CD4-positive, alpha-beta T cell treated with Interleukin-4 for 1 hour (primary cell): ENCODE measurements at regions not wholly inside any gene's neighbourhood (a gene's known extent, or its start where the extent isn't known, plus 50 kb on each side); places are given as distances from the start of the nearest gene placed in this dataset.
"Not testable (repeated sequence)": the region's sequence is repeated elsewhere in the genome, so short reads cannot be mapped to it uniquely, and the experiment has no call there.

Experiments used
- DNase-seq, 2 donors: peaks; one replicate each; pipeline ENCODE4 v3.0.0-alpha.2; 2020 to 2022

DNA sequence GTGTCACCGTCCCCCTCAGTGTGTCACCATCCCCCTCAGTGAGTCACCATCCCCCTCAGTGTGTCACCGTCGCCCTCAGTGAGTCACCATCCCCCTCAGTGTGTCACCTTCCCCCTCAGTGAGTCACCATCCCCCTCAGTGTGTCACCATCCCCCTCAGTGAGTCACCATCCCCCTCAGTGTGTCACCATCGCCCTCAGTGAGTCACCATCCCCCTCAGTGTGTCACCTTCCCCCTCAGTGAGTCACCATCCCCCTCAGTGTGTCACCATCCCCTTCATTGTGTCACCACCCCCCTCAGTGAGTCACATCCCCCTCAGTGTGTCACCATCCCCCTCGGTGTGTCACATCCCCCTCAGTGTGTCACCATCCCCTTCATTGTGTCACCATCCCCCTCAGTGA is 486.1 kb upstream of the SALL3 start:
- DNase-seq = not testable (repeated sequence)

DNA sequence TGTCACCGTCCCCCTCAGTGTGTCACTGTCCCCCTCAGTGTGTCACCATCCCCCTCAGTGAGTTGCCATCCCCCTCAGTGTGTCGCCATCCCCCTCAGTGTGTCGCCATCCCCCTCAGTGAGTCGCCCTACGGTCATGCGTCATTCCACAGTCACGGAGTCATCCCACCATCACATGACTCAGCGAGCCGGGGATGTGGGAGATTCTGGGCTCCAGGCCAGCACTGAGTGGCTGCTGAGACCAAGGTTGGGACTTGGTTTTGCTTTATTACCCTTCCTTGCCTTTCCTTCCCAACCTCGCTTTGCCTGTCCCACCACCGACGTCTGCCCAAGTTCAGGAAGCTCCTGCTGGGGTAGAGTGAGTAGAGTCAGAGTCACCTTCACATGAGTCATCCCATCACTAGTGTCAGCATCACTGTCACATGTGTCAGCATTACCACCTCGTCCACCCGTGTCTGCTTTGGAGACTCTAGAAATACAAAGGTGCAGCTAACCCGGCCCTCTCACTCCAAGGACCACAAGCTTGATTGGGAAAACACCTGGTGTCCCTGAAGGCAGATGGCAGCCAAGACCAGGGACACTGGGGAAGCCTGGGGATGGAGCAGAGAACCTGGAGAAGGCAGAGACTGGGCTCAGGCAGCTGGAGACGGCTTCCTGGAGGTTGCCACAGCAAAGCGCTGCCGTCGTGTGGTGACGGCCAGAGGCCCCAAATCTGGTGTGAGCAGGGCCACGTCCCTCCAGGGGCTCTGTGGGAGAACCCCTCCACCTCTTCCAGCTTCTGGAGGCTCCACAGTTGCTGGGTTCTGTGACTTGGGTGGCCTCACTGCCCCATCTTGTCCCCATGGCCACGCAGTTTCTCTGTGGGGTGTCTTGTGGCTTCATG is 485.2 kb upstream of the SALL3 start:
- DNase-seq = no peak

DNA sequence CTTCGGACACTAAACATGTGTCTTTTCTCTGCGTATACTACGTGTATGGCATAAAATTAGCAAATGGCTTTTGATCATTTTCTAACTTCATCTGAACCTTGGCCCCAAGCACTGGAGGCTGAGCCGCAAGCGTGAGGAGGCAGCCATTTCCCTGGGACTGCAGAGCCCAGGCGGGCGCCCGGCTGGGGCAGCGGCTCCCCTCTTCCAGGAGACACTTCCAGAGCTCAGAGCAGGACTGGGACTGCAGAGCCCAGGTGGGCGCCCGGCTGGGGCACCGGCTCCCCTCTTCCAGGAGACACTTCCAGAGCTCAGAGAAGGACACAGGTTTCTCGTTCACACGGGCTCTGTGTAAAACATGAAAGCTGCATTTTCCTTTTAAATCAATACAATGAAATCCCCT is 484.1 kb upstream of the SALL3 start:
- DNase-seq = no peak

DNA sequence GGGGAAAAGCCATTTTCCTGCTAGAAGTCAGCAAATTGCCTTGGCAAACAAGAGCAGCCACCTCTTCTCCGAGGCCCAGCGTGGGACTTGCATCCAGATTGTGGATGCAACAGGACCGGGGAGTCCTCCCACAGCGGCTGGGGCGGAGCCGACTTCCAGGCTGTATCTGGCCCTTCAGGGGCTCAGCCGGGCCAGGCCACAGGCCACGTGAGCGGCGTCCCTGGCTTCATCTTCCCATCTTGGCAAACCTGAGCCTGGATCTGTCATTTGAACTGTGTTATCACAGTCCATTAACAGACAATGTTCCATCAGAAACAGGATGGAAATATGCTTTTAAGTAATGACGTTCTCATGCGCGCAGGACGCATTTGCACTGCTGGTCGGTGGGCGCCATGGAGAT is 483.5 kb upstream of the SALL3 start:
- DNase-seq = no peak

DNA sequence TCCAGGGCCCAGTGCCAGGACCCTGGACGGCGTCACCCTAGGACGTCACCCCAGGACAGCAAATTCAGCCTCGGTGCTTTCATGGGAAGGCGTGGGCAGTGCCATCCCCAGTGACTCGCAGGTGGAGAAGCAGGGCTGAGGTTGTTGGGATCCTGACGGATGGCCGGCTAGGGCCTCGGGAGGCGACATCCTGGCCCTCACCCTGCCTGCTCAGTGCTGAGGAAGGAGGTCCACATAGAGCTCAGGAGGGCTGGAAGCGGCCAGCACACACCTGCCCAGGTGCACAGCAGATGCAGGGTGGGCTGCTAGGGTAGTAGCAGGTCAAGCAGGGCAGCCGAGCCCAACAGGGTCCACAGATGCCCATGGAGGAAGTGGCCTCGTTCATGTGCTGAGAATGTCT is 482.0 kb upstream of the SALL3 start:
- DNase-seq = no peak

DNA sequence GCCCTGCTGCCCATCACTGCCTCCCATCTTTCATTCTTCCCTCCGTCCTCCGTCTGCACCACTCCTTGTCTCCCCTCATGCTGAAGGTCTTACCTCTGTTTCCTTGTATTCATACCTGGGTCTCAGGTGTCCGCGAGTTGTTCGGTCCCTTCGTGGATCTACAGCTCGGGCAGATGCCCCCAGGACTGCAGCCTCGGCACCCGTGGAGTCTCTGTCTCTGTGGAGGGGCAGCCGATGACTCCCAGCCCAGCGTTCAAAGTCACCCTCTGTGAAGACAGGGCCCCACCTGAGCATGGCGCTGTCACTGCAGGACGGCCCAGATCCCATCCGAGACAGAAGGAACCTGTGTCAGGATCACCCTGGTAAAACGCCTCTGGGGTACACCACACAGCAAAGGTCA is 480.0 kb upstream of the SALL3 start:
- no peak for DNase-seq

DNA sequence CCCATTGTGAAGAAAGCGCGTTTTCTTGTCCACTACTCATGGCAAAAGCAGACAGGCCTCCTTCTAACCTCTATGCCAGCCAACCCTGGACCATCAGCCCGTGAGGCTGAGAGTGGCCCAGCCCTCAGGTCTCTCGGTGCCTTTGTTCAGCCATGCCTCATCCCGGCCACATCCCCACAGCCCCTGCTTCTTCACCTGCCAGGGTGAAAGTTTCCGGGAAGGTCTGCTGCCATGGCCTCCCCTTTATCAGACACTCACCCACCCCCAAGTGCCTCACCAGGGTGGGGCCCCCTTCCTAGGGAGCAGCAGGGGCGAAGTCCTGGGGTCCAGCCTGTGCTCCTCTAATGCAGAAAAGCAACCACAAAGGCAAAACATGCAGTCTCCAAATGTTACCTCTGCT is 478.4 kb upstream of the SALL3 start:
- no peak for DNase-seq

DNA sequence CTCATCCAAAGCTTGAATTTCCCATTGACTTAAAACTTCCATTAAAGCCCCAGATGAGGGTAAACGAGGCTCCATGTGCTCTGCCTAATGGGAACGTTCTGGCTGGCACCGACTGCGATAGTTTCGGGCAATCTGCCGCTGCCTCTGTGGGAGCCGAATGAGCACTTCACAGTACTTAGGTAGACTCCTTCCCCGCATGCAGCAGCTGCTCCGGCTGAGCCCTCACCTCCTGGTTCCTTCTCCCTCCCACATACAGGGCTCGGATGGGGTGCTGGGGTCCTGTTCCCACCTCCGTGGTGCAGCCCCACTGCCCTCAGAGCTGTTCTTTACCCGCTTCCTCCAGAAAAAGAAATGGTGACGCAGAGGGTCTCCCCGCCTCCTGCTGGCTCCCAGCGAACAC is 476.5 kb upstream of the SALL3 start:
- no peak for DNase-seq

DNA sequence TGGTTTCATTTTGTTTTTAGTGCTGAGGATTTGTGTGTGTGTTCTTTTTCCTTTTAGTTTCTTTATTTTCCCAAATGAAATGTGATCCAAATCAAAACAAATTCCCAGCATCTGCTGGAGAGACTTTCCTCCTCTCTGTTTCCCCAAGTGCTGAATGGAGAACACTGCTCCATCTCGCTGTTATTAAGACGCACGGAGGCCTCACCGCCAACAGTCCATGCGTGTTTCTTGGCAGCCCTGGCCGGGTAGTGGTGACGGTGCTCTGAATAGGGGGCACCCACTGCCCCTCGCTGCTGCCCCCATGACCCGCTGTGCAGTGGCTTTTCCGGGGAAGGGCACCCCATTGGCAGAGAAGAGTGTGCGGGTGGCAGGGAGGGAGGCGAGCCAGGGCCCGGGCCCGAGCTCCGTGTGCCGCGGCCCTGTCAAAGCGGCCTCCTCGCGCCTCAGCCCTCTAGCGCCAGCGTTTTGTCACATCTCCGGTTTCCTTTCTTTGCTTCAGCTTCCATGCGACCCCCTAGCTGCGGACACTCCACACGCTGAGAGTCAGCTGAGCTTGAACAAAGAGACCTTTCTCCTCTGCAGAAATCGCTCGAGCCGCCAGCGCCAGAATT is 473.7 kb upstream of the SALL3 start:
- DNase-seq = no peak

DNA sequence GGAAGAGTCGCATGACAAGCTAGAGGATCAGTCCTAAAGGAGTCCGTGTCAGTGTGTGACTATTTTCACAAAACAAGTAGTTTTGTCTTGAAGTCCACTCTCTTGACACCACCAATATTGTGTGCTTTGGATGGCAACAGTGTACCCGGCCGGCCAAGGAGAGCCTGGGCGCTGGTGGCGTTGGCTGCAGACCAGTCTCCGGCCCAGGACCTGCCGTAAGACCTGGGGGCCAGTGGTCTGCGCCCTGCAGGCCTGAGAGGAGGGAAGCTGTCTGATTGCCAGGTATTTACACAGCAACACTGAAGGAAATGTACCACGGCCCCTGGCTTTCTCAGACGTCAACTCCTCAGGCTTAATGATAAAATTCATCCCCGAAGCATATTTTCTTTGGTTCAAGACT is 472.4 kb upstream of the SALL3 start:
- DNase-seq = no peak

DNA sequence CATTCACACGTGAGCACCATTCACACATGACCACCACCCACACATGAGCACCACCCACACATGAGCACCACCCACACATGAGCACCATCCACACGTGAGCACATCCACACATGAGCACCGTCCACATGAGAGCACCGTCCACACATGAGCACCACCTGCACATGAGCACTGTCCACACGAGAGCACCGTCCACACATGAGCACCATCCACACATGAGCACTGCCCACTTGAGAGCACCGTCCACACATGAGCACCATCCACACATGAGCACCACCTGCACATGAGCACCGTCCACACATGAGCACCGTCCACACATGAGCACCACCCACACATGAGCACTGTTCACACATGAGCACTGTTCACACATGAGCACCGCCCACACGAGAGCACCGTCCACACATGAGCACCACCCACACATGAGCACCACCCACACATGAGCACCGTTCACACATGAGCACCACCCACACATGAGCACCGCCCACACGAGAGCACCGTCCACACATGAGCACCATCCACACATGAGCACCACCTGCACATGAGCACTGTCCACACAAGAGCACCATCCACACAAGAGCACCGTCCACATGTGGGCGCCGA is 471.3 kb upstream of the SALL3 start:
- not testable (repeated sequence) for DNase-seq

DNA sequence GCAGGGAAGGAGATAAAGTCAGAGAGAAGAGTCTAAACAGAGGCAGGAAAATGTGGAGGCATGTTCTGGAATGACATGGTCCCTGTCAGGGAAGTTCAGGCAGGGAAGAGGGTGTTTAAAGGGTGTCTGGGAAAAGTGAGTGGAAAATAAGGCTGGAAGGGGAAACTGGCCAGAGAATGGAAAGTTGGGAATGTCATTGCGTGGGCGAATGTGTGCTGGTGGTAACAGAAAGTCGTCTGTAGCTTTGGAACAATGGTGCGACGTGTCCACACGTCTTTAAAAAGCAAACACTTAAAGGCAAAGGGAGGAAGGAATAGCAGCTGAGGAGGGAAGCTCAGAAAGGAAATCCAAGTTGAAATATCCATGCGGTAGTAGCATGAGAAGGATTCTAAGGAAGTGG is 469.5 kb upstream of the SALL3 start:
- DNase-seq = no peak

DNA sequence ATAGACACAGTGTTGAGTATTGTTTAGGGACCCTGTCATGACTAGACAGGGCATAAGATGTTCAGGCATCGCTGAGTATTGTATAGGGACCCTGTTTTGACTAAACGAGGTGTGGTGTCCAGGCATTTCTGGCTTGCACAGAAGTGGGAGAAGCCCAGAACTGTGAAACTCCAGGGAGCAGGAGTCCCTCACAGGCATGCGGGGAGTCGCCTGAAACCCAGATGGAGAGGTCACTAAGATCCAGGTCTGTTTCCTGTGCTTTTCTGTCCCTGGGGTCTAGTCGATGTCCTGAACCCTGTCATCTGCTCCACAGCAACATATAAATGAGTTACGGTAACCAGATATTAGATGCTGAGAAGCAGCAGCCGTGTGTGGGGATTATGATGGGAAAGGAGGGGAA is 469.0 kb upstream of the SALL3 start:
- no peak for DNase-seq

DNA sequence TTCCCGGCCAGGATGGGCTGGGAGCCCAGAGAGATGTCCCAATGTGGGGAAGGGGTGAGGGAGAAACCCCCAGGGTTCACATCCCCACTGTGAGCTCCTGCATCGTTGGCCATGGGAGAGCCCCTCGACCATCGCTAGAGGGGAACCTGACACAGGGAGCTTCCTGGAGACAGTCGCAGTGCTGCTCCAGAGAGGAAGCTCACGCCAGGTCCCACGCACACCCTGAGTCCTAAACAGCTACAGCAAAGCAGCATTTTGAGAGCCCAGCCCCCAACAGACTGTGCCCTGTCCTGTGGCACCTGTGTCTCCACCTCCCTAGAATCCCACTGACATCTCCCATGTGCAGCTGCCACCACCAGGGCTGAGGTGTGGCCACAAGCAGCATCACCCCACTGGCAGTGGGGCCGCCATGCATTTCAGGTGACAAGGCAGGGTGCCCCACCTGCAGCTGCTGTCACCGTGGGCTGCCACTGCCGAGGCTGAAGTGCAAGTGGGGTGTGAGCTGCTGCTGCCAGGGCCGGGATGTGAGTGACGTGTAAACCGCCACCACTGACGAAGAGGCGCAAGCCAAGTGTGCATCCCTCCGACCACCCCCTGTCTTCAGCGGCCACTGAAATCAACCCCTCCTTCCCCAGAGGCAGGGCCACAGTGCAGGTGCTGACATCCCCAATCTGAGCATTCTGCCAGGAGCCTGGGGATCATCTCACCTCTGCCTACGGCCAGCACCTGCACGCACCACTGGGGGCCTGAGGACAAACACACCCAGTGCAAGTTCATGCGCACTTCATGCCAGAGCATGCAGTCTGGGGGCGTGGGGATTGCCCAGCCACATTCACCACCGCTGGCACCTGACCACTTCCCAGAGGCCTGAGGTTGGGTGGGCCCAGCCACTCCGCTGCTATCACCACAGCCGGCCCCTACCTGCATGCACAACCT is 467.7 kb upstream of the SALL3 start:
- no peak for DNase-seq

DNA sequence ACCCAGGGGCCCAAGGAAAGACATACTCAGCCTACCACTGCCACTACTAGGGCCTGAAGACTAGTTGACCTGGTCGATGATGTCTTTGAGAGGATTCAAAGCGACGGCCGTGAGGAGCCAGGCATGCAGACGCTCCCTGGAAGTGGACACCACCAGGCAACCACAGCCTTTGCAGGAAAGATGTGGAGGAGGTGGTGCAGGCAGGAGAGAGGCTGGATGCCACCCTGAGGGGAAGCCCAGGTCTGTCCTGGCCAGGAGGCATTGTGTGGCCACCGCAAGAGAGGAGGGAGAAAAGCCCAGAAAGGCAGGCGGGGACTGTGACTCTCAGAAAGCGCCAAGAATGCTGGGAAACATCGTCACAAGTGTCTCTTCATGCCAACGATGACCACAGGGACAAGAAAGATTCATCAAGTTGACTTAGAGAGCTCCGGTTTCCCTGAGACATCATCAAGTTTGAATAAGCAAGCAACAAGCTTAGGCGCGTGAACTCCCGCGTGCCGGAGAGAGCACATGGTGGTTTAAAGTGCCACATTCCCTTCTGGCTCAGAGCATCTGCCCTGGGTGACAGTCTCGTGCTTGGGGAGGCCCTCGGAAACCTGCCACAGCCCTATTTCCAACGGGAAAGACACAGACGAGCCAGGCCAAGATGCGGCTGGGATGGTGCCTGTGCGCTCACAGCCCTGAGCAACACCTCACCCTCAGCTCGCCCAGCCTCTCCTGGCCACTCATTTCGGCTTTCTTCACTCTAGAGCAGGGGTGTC is 464.5 kb upstream of the SALL3 start:
- no peak for DNase-seq

DNA sequence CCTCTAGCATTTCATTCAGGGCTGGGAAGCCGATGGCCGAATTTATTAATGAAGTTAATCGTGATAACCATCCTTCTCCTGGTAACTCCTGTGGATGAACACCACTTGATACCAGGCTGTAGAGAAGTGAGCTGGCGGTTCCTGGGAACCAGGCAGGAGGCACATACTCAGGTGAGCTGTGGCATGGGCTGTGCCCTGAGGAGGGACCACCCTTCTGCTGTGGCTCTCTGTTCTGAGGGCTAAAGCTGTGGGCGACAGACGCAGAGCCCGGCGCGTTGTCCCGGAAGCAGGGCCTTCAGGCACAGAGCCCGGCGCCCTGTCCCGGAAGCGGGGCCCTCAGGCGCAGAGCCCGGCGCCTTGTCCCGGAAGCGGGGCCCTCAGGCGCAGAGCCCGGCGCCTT is 462.3 kb upstream of the SALL3 start:
- DNase-seq = no peak

DNA sequence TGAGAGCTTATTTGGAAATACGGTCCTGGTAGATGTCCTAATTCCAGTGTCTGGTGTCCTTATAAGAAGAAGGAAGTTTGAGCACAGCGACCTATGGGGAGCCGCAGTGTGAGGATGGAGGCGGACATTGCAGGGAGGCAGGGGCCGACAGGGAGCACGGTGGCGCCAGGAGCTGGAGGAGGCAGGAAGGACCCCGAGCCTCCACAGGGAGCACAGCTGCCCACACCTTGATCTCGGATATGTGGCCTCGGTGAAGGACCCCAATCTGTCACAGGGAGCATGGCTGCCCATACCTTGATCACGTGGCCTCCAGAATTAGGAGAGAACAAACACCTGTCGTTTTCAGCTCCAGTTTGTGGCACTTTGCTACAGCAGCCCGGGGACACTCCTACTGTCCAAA is 461.6 kb upstream of the SALL3 start:
- DNase-seq = no peak

DNA sequence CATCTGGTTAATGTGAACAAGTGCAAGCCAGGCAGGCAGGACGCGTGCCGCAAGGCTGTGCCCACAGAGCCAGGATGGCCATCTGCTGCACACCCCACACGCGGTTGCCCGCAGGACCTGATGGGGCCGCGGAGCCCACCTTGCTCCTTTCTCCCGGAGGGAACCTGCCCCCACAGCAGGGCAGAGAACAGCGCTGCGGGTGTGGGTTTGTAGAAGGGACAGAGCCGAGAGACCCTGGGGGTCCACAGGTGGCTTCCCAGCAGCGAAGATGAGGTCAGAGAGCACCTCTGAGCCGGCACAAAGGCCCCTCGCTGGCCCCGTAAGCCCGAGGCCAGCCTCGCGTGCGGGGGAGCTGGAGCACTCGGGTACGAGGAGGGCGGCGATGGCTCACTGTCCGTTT is 460.8 kb upstream of the SALL3 start:
- DNase-seq = no peak

DNA sequence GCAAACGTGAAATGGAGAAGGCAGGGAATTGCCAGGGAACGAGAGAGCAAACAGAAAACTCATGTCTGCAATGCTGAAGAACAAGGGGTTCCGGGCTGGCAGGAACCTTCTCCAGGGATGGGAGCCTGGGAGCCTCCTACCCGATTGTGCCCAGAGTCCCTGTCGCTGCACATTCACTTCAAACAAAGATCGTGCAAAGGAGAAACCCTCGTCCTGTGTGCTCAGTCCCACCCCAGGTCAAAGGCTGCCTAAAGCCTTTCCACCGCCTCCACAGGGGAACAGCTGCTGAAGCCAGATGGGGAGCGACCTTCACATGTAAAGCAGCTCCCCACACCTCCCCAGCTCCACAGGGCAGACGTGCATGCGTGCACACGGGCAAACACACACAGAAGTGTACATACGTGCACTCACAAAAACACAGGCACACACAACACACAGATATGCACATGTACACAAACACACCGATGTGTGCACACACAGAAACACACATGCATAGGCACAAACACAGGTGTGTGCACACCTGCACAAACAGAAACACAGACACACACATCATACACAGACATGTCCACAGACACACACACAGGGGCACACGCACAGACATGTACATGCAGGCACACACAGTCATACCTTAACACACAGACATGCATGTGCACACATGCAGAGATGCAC is 460.1 kb upstream of the SALL3 start:
- DNase-seq = no peak

DNA sequence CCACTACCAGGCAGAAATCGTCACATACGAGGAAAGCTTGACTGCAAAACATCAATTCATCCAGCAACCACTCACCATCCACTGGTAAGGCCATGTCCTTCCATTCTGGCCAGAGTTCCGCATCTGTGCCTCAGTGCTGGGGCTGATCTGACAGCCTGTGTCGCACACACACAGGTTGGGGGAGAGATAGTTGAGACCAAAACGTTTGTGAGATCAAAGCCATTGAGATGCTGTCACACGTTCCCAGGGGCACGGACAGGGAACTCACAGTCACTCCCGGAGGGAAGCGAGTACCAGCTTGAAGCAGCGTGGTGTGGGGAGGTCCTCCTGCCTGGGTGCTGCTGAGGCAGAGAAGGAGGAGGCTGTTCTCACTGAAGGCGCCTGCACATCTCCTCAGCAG is 458.5 kb upstream of the SALL3 start:
- no peak for DNase-seq

DNA sequence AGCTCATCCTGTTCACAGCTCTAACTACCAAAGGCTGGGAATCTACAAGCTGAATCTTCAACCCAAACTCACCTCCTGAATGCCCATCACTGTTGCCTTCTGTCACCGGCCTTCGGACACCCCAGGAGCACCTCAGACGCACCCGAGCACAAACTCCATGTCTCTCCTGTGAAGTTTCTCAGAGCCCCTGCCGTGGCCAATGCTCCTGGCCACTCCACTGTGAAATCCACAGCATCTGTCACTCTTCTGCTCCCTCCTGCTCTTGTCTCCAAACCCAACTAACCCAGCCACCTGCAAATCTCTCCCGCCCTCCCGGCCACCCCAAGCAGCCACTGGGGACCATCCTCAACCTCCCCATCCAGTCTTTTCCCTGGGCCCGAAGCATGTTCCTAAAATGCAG is 457.9 kb upstream of the SALL3 start:
- no peak for DNase-seq

DNA sequence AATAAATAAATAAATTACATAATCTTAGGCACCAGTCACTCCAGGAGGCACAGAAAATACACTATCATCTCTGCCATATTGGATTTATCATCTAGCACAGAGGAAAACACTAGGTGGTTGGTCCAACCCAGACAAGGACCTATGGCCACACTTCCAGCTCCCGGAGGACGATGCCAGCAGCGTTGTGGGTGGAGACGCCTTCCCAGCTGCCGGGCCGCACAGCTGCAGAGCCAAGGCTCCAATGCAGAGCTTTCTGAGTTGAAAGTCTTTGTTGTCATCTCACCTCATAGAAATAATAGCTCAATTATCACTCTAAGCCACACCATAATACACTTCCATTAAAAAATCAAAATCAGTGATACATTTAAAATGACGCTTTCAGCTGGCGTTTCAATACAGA is 457.1 kb upstream of the SALL3 start:
- no peak for DNase-seq
